ENCODE measurements at regions not wholly inside any gene's neighbourhood (a gene's known extent, or its start where the extent isn't known, plus 50 kb on each side); places are given as distances from the start of the nearest gene placed in this dataset.

GRCh38 chr5:21642312-21642711 is 1210.8 kb downstream of the CDH12 start:
- no peak overlapping the region for H3K4me3 ChIP-seq (ENCODE audit: low read depth, low read length)
- TF ChIP-seq CTCF (IDR thresholded peaks at IDR 0.05; ENCODE audit: low read depth, low read length): no peak

GRCh38 chr5:21623831-21624230 is 1229.3 kb downstream of the CDH12 start:
- H3K4me3 ChIP-seq (ENCODE audit: low read depth, low read length): no peak overlapping the region
- no peak for TF ChIP-seq CTCF (IDR thresholded peaks at IDR 0.05; ENCODE audit: low read depth, low read length)

GRCh38 chr5:21615195-21615765 is 1237.9 kb downstream of the CDH12 start:
- no peak for TF ChIP-seq CTCF (IDR thresholded peaks at IDR 0.05; ENCODE audit: low read depth, low read length)
- no peak overlapping the region for H3K4me3 ChIP-seq (ENCODE audit: low read depth, low read length)

GRCh38 chr5:21613971-21614488 is 1239.1 kb downstream of the CDH12 start:
- no peak overlapping the region for H3K4me3 ChIP-seq (ENCODE audit: low read depth, low read length)
- TF ChIP-seq CTCF (IDR thresholded peaks at IDR 0.05; ENCODE audit: low read depth, low read length): no peak

- no peak for TF ChIP-seq CTCF (IDR thresholded peaks at IDR 0.05; ENCODE audit: low read depth, low read length)
- H3K4me3 ChIP-seq (ENCODE audit: low read depth, low read length): no peak overlapping the region
These were observed 1249.3 kb downstream of the CDH12 start for GRCh38 chr5:21603796-21604195.

- H3K4me3 ChIP-seq (ENCODE audit: low read depth, low read length): no peak overlapping the region
- no peak for TF ChIP-seq CTCF (IDR thresholded peaks at IDR 0.05; ENCODE audit: low read depth, low read length)
These were observed 1258.6 kb downstream of the CDH12 start for GRCh38 chr5:21594566-21594965.

GRCh38 chr5:21593261-21593660 is 1259.9 kb downstream of the CDH12 start:
- TF ChIP-seq CTCF (IDR thresholded peaks at IDR 0.05; ENCODE audit: low read depth, low read length): no peak
- no peak overlapping the region for H3K4me3 ChIP-seq (ENCODE audit: low read depth, low read length)

Measured in WI38 (cell line).